Pancreas (tissue), 10 donors: ENCODE measurements at regions not wholly inside any gene's neighbourhood (a gene's known extent, or its start where the extent isn't known, plus 50 kb on each side); places are given as distances from the start of the nearest gene placed in this dataset.

Source experiments
- ATAC-seq, 4 donors: fragments of 200-7000 bp; cut with Tn5 transposase; one replicate each; pipeline versions ENCODE4 v1.8.0 to v1.9.1; 2020; ENCODE audit warnings: mild to moderate bottlenecking in 4 of 4, moderate library complexity in 4 of 4
- DNase-seq, 6 donors: peaks; one replicate each; pipeline ENCODE4 v3.0.0-alpha.2; 2020
- FAIRE-seq: peaks from 2 replicates; lab custom pipeline; 2012; peaks lifted over from hg19 to GRCh38; lab: Jason Lieb, UNC
- H3K27ac ChIP-seq, 4 donors: fragments of 200-600 bp; sonication (generic); 1 replicate in 3 of 4; 2 replicates in 1 of 4; pipeline versions ENCODE4 v1.5.0 to v1.8.0; 2020
- H3K27me3 ChIP-seq, 4 donors: fragments of 200-600 bp; one replicate each; pipeline ENCODE4 v1.8.0; 2021
- H3K36me3 ChIP-seq, 3 donors: fragments of 200-600 bp; sonication (generic) in 1 of 3; one replicate each; pipeline versions ENCODE4 v1.5.0 to v1.8.0; 2020 to 2021
- H3K4me1 ChIP-seq, 3 donors: fragments of 200-600 bp; one replicate each; pipeline ENCODE4 v1.8.0; 2021
- H3K4me3 ChIP-seq, 4 donors: fragments of 200-600 bp; sonication (generic) in 2 of 4; one replicate each; pipeline versions ENCODE4 v1.5.0 to v1.8.0; 2020 to 2021
- H3K9me3 ChIP-seq, 4 donors: fragments of 200-600 bp; one replicate each; pipeline ENCODE4 v1.8.0; 2021
- CTCF ChIP-seq, 4 donors: fragments of 200-600 bp; sonication (generic) in 3 of 4; IDR thresholded peaks; one replicate each; pipeline versions ENCODE4 v1.5.0 to v1.8.0; 2021; ENCODE audit warnings: antibody characterized with exemption in 4 of 4
- WGBS, 2 donors: extraction: QIAGEN DNeasy Blood & Tissue Kit; methylation state at CpG; one replicate each; pipeline ENCODE4 v1.1.7; 2013; 5-methylcytosine and 5-hydroxymethylcytosine counted together
- intact Hi-C, 3 donors: fragments of 100-400 bp; cut with DNase I; formaldehyde crosslinking; loops; one replicate each; pipeline versions ENCODE4 v1.11.1 to v1.14.2; 2022
- donor health status: healthy with polysubstance abuse.
- donor health status: DM: no; HTN: no; CAD: no; lungs with moderate emphysema.
- donor health status: DM: no; HTN: no; CAD: no.
- donor health status: control.
- donor health status: control.
- donor health status: Bipolar disorder and iron deficiency.
- donor health status: DM: yes; HTN: yes; CAD: no.
- donor health status: DM: no; HTN: no; CAD: no.
- donor health status: DM: no; HTN: no; CAD: no.
- donor health status: DM: yes; HTN: yes; CAD: no.

- TF ChIP-seq CTCF (IDR thresholded peaks at IDR 0.05), result no peak
- 70 to 81% methylated on average over 24 of the region's 24 CpGs for WGBS, 2 donors
Measured at GRCh38 chr9:134996591-134997530, 79.1 kb upstream of the FCN1 start.

GRCh38 chr9:135000647-135001245 lies 83.0 kb upstream of the FCN1 start:
- no peaks in the 10 kb centered on the region for H3K27me3 ChIP-seq
- intact Hi-C loops, result no loop called here
- H3K27ac ChIP-seq, result no peak overlapping the region
- WGBS, 2 donors, result 42 to 45% methylated on average over 2 of the region's 2 CpGs
- no peaks in the 10 kb centered on the region for H3K4me1 ChIP-seq
- ATAC-seq (no peak), DNase-seq (no peak), FAIRE-seq (no peak)
- H3K36me3 ChIP-seq, result no peaks in the 10 kb centered on the region
- no peaks in the 10 kb centered on the region for H3K9me3 ChIP-seq
- no peak for TF ChIP-seq CTCF (IDR thresholded peaks at IDR 0.05)
- no peak overlapping the region for H3K4me3 ChIP-seq

More at GRCh38 chr9:134996591-134997530, 79.1 kb upstream of the FCN1 start:
- no peaks in the 10 kb centered on the region for H3K4me1 ChIP-seq
- peak in 1 of 6 donors; percentile 43 for DNase-seq
- no peaks in the 10 kb centered on the region for H3K27me3 ChIP-seq
- no peak overlapping the region for H3K4me3 ChIP-seq
- H3K36me3 ChIP-seq, result no peaks in the 10 kb centered on the region
- no peak overlapping the region for H3K27ac ChIP-seq
- intact Hi-C loops, result no loop called here
- ATAC-seq, result no peak
- no peak for FAIRE-seq
- H3K9me3 ChIP-seq, result no peaks in the 10 kb centered on the region

- Histone ChIP-seq H3K4me1 (no peaks in the 10 kb centered on the region), H3K36me3 (no peaks in the 10 kb centered on the region), H3K27me3 (no peaks in the 10 kb centered on the region), H3K9me3 (no peaks in the 10 kb centered on the region), H3K27ac (no peak overlapping the region), H3K4me3 (no peak overlapping the region)
- 59 to 65% methylated on average over 2 of the region's 2 CpGs for WGBS, 2 donors
- FAIRE-seq (no peak), DNase-seq (peak in 1 of 6 donors; percentile 17), ATAC-seq (no peak)
- intact Hi-C loops, result no loop called here
- no peak for TF ChIP-seq CTCF (IDR thresholded peaks at IDR 0.05)
Measured at GRCh38 chr9:135001526-135001925, 83.8 kb upstream of the FCN1 start.

- Histone ChIP-seq H3K4me1 (no peaks in the 10 kb centered on the region), H3K27me3 (no peaks in the 10 kb centered on the region), H3K4me3 (no peak overlapping the region), H3K36me3 (no peaks in the 10 kb centered on the region), H3K9me3 (no peaks in the 10 kb centered on the region), H3K27ac (no peak overlapping the region)
- intact Hi-C loops, result no loop called here
- ATAC-seq (no peak), DNase-seq (peak in 1 of 6 donors; percentile 30), FAIRE-seq (no peak)
- 58 to 76% methylated on average over 6 of the region's 6 CpGs for WGBS, 2 donors
- no peak for TF ChIP-seq CTCF (IDR thresholded peaks at IDR 0.05)
Measured at GRCh38 chr9:135002336-135002735, 84.6 kb upstream of the FCN1 start.
